Fibroblast of lung (primary cell): ENCODE measurements at regions not wholly inside any gene's neighbourhood (a gene's known extent, or its start where the extent isn't known, plus 50 kb on each side); places are given as distances from the start of the nearest gene placed in this dataset.

Experiments
- CTCF ChIP-seq, 2 donors: IDR thresholded peaks in 1 of 2; conservative IDR thresholded peaks in 1 of 2; 1 replicate in 1 of 2; 2 replicates in 1 of 2; pipeline ENCODE4 v1.5.1; 2011 to 2012; ENCODE audit warnings: low read length in 2 of 2, control low read depth in 1 of 2, inconsistent platforms in 1 of 2, low read depth in 1 of 2, mild to moderate bottlenecking in 1 of 2
- EZH2 ChIP-seq: IDR thresholded peaks from 2 replicates; pipeline ENCODE4 v1.5.1; 2012; ENCODE audit warnings: low read length, control low read depth, mild to moderate bottlenecking; ENCODE audit errors: missing control alignments

DNA sequence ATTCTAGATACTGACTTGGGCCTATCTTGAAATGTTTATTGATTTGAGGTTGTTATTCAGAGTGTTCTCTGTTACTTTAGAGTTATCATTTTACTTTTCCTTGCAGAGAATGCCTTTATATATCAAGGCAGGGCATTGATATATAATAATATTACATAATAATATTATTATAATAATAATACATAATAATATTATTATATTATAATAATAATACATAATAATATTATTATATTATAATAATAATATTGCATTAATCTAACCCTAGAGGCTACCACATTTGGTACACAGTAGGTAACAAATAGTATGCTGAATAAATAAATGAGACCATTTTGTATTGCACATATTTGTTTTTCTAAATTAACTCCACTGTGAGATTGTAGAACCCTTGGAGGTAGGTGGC lies 216.3 kb downstream of the EFHB start:
- TF ChIP-seq CTCF (conservative IDR thresholded peaks at IDR 0.05 in 1 of 2, IDR thresholded peaks at IDR 0.05 in 1 of 2; ENCODE audit: low read depth in 1 of 2, low read length in 2 of 2) (no peak), EZH2 (no peak)
